Common myeloid progenitor, CD34-positive (primary cell): ENCODE measurements at regions not wholly inside any gene's neighbourhood (a gene's known extent, or its start where the extent isn't known, plus 50 kb on each side); places are given as distances from the start of the nearest gene placed in this dataset.

Source experiments
- CTCF ChIA-PET: fragments of 350-600 bp; sonication (Branson Sonifier 250); formaldehyde crosslinking; loops from one replicate; lab custom pipeline; 2021; ENCODE audit warnings: antibody characterized with exemption; lab: Charles Lee
- POLR2A ChIA-PET: fragments of 350-600 bp; sonication (Branson Sonifier 250); formaldehyde crosslinking; loops from one replicate; lab custom pipeline; 2021; ENCODE audit warnings: antibody characterized with exemption; lab: Charles Lee
- DNase-seq, 3 donors: peaks; one replicate each; pipeline versions ENCODE4 v3.0.0 to v3.0.0-alpha.2; 2013
- H3K27ac ChIP-seq, 2 experiments: 1 replicate in 1 of 2; 2 replicates in 1 of 2; pipeline ENCODE4 v1.7.0; 2013; ENCODE audit warnings: inconsistent platforms in 2 of 2, low read length in 2 of 2, mild to moderate bottlenecking in 2 of 2, low read depth in 1 of 2, moderate library complexity in 1 of 2; ENCODE audit not compliant: severe bottlenecking in 2 of 2, insufficient read depth in 1 of 2, poor library complexity in 1 of 2
- H3K27me3 ChIP-seq, 5 experiments: replicated peaks in 2 of 5; 1 replicate in 3 of 5; 2 replicates in 2 of 5; pipeline versions ENCODE4 v1.6.1 to v1.7.0; 2013; ENCODE audit warnings: low read length in 4 of 5, mild to moderate bottlenecking in 2 of 5, moderate library complexity in 2 of 5, inconsistent platforms in 1 of 5; ENCODE audit not compliant: insufficient read depth in 5 of 5, control insufficient read depth in 4 of 5
- H3K36me3 ChIP-seq, 4 experiments: 1 replicate in 2 of 4; 2 replicates in 2 of 4; pipeline versions ENCODE4 v1.6.1 to v1.7.0; 2013; ENCODE audit warnings: low read length in 3 of 4, control low read depth in 1 of 4, mild to moderate bottlenecking in 1 of 4; ENCODE audit not compliant: control insufficient read depth in 4 of 4, insufficient read depth in 4 of 4
- H3K4me1 ChIP-seq, 4 experiments: 1 replicate in 3 of 4; 2 replicates in 1 of 4; pipeline versions ENCODE4 v1.6.1 to v1.7.1; 2013; ENCODE audit warnings: low read length in 3 of 4, mild to moderate bottlenecking in 3 of 4, control low read depth in 1 of 4, inconsistent platforms in 1 of 4, moderate library complexity in 1 of 4; ENCODE audit not compliant: control insufficient read depth in 4 of 4, insufficient read depth in 4 of 4; ENCODE audit errors: control extremely low read depth in 1 of 4
- H3K4me3 ChIP-seq, 7 experiments: 1 replicate in 4 of 7; 2 replicates in 3 of 7; pipeline versions ENCODE4 v1.5.1 to v1.7.0; 2013; ENCODE audit warnings: mild to moderate bottlenecking in 7 of 7, low read length in 6 of 7, moderate library complexity in 6 of 7, inconsistent platforms in 2 of 7, low read depth in 2 of 7, control low read depth in 1 of 7; ENCODE audit not compliant: insufficient read depth in 4 of 7, control insufficient read depth in 1 of 7; ENCODE audit errors: extremely low read depth in 1 of 7
- H3K9me3 ChIP-seq, 5 experiments: 1 replicate in 4 of 5; 2 replicates in 1 of 5; pipeline versions ENCODE4 v1.6.1 to v1.7.1; 2013; ENCODE audit warnings: low read length in 4 of 5, mild to moderate bottlenecking in 2 of 5, inconsistent platforms in 1 of 5, low read depth in 1 of 5, moderate library complexity in 1 of 5; ENCODE audit not compliant: control insufficient read depth in 4 of 5, insufficient read depth in 2 of 5; ENCODE audit errors: control extremely low read depth in 1 of 5
- WGBS: methylation state at CpG from one replicate; pipeline ENCODE4 v1.1.5; 2013; ENCODE audit not compliant: insufficient coverage; 5-methylcytosine and 5-hydroxymethylcytosine counted together

DNA sequence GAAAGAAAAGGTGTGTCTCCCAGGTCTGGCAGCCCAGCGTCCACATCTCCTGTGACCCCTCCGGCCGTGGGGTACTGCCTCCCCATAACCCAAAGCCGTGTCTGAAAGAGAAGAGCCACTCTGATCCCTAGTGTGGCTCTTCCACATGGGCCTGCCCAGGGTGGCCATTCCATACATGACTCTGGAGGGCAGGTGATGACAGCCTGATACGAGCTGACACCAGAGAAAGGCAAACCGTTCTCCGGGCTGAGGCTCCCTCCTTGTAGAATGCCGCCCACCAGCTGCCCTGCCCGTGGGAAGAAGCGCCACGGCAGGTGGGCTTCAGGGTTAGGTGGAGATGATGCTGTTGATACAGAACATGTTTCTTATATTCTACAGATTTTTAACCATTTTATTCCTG, 451.6 kb upstream of the SALL3 start:
- ChIA-PET POLR2A (no interaction called here), CTCF (no interaction called here)
- no peak overlapping the region for H3K27ac ChIP-seq
- WGBS = 98% methylated on average over 4 of the region's 11 CpGs
- DNase-seq = no peak
- no peaks in the 10 kb centered on the region for H3K27me3 ChIP-seq
- peaks cover 0 to 7% (median 0%) of the 10 kb centered on the region in 4 experiments for H3K4me1 ChIP-seq
- H3K36me3 ChIP-seq = no peaks in the 10 kb centered on the region
- no peak overlapping the region for H3K4me3 ChIP-seq
- H3K9me3 ChIP-seq = no peaks in the 10 kb centered on the region

DNA sequence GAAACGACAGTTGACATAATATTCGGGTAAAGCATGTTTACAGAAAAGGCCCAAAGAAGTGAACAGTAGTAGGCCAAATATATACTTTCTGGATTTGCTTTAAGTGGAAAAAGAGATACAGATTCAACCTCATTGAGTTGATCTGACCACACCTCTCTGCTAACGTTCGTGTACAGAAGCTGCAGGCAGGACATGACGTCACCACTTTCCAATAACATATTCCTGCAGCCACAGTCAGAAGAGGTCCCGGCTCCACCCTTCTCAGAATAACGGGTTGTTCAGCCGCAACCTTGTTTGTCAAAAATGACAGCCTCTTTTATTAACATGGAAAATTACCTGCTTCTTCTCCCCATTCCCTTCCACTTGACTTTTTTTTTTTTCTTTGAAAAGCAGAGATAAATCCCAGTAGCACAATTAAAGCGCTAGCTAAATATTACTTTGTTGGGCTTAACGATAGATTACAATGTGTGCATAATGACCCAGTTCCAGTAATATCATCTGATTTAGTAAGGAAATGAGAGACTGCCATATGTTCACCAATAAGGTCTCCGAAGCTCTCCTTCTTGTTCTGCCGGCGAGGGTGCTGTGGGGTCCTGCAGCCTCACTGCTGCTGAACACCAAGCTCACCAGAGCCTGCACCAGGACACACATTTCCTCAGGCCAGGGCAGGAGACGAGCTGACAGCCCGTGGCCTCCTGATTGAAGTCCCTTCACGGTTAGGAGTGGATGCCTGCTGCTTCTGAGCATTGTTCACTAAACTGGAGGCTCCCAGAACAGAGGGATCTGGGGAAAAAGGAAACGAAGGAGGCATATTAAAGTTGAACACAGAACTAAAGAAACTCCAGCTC, 451.0 kb upstream of the SALL3 start:
- H3K27me3 ChIP-seq = no peaks in the 10 kb centered on the region
- ChIA-PET CTCF (no interaction called here), POLR2A (no interaction called here)
- H3K9me3 ChIP-seq = no peaks in the 10 kb centered on the region
- WGBS = 97% methylated on average over 13 of the region's 17 CpGs
- no peak for DNase-seq
- H3K27ac ChIP-seq = no peak overlapping the region
- H3K4me1 ChIP-seq = peaks cover 0 to 7% (median 0%) of the 10 kb centered on the region in 4 experiments
- H3K36me3 ChIP-seq = no peaks in the 10 kb centered on the region
- no peak overlapping the region for H3K4me3 ChIP-seq

DNA sequence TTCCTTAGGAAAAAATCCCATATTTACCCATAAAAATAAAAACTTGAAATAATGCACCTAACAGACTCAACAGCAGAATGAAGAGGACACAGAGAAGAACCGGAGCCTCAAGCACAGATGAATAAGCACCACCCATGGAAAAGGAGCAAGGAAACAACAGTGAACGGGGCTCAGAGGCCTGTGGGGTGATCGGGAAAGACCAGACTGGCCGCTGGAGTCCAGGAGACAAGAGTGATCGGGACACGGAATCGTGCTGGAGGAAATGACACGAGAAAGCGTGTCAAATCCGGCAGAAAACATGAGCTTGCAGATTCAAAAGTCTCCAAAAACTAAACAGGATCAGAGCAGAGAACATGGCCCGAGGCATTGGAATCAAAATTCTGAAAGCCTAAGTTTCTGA, 448.0 kb upstream of the SALL3 start:
- POLR2A ChIA-PET = no interaction called here
- no peak overlapping the region for H3K4me3 ChIP-seq

DNA sequence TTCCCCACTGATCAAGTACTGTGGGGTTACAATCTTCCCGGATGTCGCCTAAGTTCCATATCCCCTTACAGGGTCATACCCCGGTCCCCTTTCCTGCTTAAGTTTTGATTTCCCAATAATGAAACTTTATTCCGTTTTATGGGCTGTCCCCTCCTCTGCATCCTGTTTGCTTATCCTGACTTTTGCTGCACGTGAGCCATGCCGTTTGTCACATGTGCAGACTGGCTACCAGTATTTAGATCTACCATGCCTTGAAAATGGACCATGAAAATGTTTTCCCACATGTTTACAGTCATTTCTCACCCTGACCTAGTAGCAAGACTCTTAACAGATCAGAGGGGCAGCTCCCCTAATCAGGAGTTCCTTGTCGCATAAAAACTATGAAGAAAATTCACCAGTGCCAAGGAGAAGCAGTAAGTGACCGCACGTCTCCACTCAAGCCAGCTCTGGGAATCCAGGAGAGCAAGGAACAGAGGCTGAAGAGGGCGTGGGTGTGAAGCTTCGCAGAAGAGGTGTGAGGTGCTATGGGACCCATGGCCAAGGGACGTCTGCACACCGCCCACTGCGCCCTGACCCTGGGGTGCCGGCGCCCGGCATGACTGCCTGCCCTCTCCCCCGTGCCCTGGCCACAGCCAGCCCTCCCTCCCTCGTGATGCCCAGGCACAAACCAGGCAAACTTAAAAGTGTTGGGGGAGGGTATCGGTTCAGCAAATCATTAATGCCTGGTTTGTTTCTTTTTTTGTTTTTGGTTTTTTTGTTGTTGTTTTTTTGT, 440.8 kb upstream of the SALL3 start:
- Histone ChIP-seq H3K27me3 (no peaks in the 10 kb centered on the region), H3K27ac (no peak overlapping the region), H3K36me3 (no peaks in the 10 kb centered on the region), H3K9me3 (no peaks in the 10 kb centered on the region), H3K4me3 (no peak overlapping the region), H3K4me1 (peaks cover 7 to 53% (median 24%) of the 10 kb centered on the region in 4 experiments)
- DNase-seq = no peak
- ChIA-PET POLR2A (no interaction called here), CTCF (no interaction called here)
- 80% methylated on average over 17 of the region's 20 CpGs for WGBS

More for the DNA sequence above, 448.0 kb upstream of the SALL3 start:
- no peak for DNase-seq
- Histone ChIP-seq H3K4me1 (peaks cover 0 to 12% (median 6%) of the 10 kb centered on the region in 4 experiments), H3K27ac (no peak overlapping the region), H3K9me3 (no peaks in the 10 kb centered on the region), H3K36me3 (no peaks in the 10 kb centered on the region), H3K27me3 (no peaks in the 10 kb centered on the region)
- CTCF ChIA-PET = interaction anchor here (0.8 to 2.3 kb wide), 2 partner anchors 9 to 14 kb away, joined by 3 to 5 read pairs; no protein-coding TSS in a partner anchor
- 98% methylated on average over 10 of the region's 11 CpGs for WGBS

DNA sequence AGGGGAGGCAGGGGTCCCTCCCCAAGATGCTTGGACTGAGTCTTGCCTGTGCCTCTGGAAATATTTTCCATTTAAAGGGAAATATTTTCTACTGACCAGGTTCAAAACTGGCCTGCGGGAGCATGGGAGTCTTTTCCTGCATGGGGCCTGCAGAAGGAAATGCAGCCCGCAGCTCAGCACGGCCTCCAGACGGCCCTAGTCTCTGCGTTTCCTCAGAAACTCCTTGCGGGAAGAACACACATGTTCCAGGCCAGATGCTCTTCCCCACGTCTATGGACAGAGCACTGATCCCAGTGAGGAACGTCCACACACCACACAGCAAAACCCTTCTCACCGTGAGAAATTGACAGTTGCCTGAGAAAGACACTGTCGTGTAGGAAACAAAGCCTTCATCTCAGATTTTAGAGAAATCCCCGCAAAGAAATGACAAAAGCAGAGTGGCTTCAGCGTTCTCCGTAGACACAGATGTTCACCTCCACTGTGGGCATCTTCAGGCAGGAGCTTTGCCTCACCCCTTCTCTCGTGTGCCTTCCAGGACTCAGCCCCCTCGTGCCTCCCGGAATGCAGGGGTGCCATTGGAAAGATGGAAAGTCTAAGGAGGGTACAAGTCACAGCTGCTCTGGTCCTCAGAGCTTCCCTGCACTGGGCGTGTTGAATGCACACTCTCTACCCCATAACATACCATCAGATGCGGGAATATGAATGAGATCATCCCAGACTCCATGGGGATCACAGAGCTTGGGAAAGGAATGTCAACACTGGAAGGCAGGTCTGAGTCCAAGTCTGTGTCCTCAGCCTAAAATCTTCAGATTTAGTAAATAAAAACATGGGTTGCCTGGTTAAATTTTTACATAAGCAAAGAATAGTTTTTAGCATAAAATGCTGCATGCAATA, 438.7 kb upstream of the SALL3 start:
- no peak overlapping the region for H3K4me3 ChIP-seq
- H3K27me3 ChIP-seq = no peaks in the 10 kb centered on the region
- DNase-seq = no peak
- no peak overlapping the region for H3K27ac ChIP-seq
- WGBS = 93% methylated on average over 15 of the region's 18 CpGs
- no peaks in the 10 kb centered on the region for H3K36me3 ChIP-seq
- H3K4me1 ChIP-seq = peaks cover 7 to 43% (median 19%) of the 10 kb centered on the region in 4 experiments
- CTCF ChIA-PET = interaction anchor here (3.0 kb wide), 1 partner anchor 11 kb away, joined by 12 read pairs; no protein-coding TSS in a partner anchor
- no peaks in the 10 kb centered on the region for H3K9me3 ChIP-seq
- POLR2A ChIA-PET = no interaction called here

DNA sequence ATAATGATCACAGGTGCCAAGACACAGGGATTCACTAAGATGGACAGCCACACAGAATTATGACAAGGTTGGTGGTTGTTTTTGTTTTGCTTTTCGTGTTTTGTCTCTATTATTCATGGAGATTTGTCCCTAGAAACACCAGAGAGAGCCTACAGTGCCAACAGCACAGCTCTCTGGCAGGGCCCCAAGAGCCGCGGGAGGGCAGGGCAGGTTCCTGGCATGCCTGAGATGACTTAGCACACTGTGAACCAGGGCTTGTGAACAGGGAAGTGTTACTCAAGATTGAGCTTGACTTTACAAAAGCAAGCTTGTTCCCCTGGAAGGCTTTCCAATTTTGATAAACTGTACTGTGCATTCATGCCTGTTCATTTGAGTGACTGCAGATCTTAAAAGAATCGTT, 437.4 kb upstream of the SALL3 start:
- CTCF ChIA-PET = interaction anchor here (3.0 kb wide), 1 partner anchor 9 kb away, joined by 12 read pairs; no protein-coding TSS in a partner anchor
- Histone ChIP-seq H3K9me3 (no peaks in the 10 kb centered on the region), H3K36me3 (no peaks in the 10 kb centered on the region), H3K4me1 (peaks cover 7 to 41% (median 19%) of the 10 kb centered on the region in 4 experiments), H3K4me3 (peak overlapping the region in 1 of 7 experiments; percentile 13), H3K27me3 (no peaks in the 10 kb centered on the region), H3K27ac (no peak overlapping the region)
- DNase-seq = peak; percentile 47 to 84 (median 76)
- 3% methylated on average over 4 of the region's 4 CpGs for WGBS
- POLR2A ChIA-PET = no interaction called here
